H1 (cell line): ENCODE measurements at regions not wholly inside any gene's neighbourhood (a gene's known extent, or its start where the extent isn't known, plus 50 kb on each side); places are given as distances from the start of the nearest gene placed in this dataset.

Experiments
- CTCF ChIA-PET: fragments of 300-600 bp; sonication (Branson Sonifier 250); formaldehyde crosslinking; loops from one replicate; lab custom pipeline; 2021; ENCODE audit not compliant: partially characterized antibody; lab: Charles Lee
- POLR2A ChIA-PET: fragments of 300-600 bp; sonication (Branson Sonifier 250); formaldehyde crosslinking; loops from one replicate; lab custom pipeline; 2021; ENCODE audit warnings: inconsistent platforms; ENCODE audit not compliant: partially characterized antibody; lab: Charles Lee
- DNase-seq, 2 experiments: peaks; one replicate each; pipeline versions ENCODE4 v3.0.0 to v3.0.0-alpha.2; 2010 to 2022; ENCODE audit warnings: low spot score in 2 of 2, low read depth in 1 of 2, mixed read lengths in 1 of 2
- FAIRE-seq: peaks from 2 replicates; lab custom pipeline; 2011; peaks lifted over from hg19 to GRCh38; lab: Jason Lieb, UNC
- H2AFZ ChIP-seq: 2 replicates; pipeline ENCODE4 v1.8.1; 2012; ENCODE audit warnings: low read length, inconsistent platforms
- H2AK5ac ChIP-seq: 2 replicates; pipeline ENCODE4 v1.6.1; 2013; ENCODE audit warnings: low read depth, low read length
- H2BK120ac ChIP-seq: replicated peaks from 2 replicates; pipeline ENCODE3; 2013; ENCODE audit warnings: low read depth, low read length, inconsistent platforms
- H2BK12ac ChIP-seq: 2 replicates; pipeline ENCODE4 v1.6.1; 2013; ENCODE audit warnings: low read depth, low read length
- H2BK15ac ChIP-seq: 2 replicates; pipeline ENCODE4 v1.6.1; 2013; ENCODE audit warnings: low read length
- H2BK20ac ChIP-seq: 2 replicates; pipeline ENCODE4 v1.6.1; 2013; ENCODE audit warnings: low read length
- H2BK5ac ChIP-seq: 2 replicates; pipeline ENCODE4 v1.6.1; 2013; ENCODE audit warnings: low read depth, low read length
- H3K14ac ChIP-seq: 2 replicates; pipeline ENCODE4 v1.6.1; 2013; ENCODE audit warnings: inconsistent platforms; ENCODE audit not compliant: insufficient read length
- H3K18ac ChIP-seq: 2 replicates; pipeline ENCODE4 v1.6.1; 2013; ENCODE audit warnings: low read length; ENCODE audit errors: extremely low read depth
- H3K23ac ChIP-seq: 2 replicates; pipeline ENCODE4 v1.6.1; 2013; ENCODE audit warnings: inconsistent platforms; ENCODE audit not compliant: insufficient read length
- H3K23me2 ChIP-seq: 2 replicates; pipeline ENCODE4 v1.6.1; 2013; ENCODE audit warnings: low read depth, low read length
- H3K27ac ChIP-seq: 2 replicates; pipeline ENCODE4 v1.6.1; 2011; ENCODE audit warnings: low read depth, low read length, inconsistent platforms
- H3K27me3 ChIP-seq, 4 experiments: replicated peaks in 1 of 4; 1 replicate in 1 of 4; 2 replicates in 3 of 4; pipeline versions ENCODE4 v1.6.1 to v1.8.1; 2011 to 2013; ENCODE audit warnings: low read length in 3 of 4, mild to moderate bottlenecking in 3 of 4, inconsistent platforms in 2 of 4, mixed read lengths in 2 of 4, moderate library complexity in 1 of 4; ENCODE audit not compliant: control insufficient read depth in 3 of 4, insufficient read depth in 3 of 4; ENCODE audit errors: extremely low read depth in 1 of 4
- H3K36me3 ChIP-seq, 4 experiments: 2 replicates each; pipeline versions ENCODE4 v1.6.1 to v1.8.1; 2011 to 2013; ENCODE audit warnings: mild to moderate bottlenecking in 4 of 4, low read length in 3 of 4, moderate library complexity in 2 of 4, control low read depth in 1 of 4, inconsistent platforms in 1 of 4; ENCODE audit not compliant: insufficient read depth in 4 of 4, control insufficient read depth in 2 of 4
- H3K4ac ChIP-seq: replicated peaks from 2 replicates; pipeline ENCODE3; 2013; ENCODE audit warnings: low read length, low read depth, mixed read lengths, inconsistent platforms; ENCODE audit not compliant: insufficient read length
- H3K4me1 ChIP-seq, 4 experiments: replicated peaks in 1 of 4; 1 replicate in 1 of 4; 2 replicates in 3 of 4; pipeline versions ENCODE4 v1.6.1 to v1.8.1; 2011 to 2013; ENCODE audit warnings: low read length in 3 of 4, inconsistent platforms in 2 of 4, mixed read lengths in 1 of 4; ENCODE audit not compliant: insufficient read depth in 4 of 4, control insufficient read depth in 3 of 4
- H3K4me2 ChIP-seq, 2 experiments: 2 replicates each; pipeline versions ENCODE4 v1.6.1 to v1.8.1; 2011 to 2013; ENCODE audit warnings: low read depth in 2 of 2, low read length in 2 of 2, control low read depth in 1 of 2, inconsistent platforms in 1 of 2, mild to moderate bottlenecking in 1 of 2; ENCODE audit not compliant: insufficient read depth in 1 of 2
- H3K4me3 ChIP-seq, 4 experiments: fragments of 200-600, 300-600 bp in 1 of 4; sonication (generic), shearing (Covaris generic), sonication (Bioruptor Twin) in 1 of 4; 2 replicates each; pipeline versions ENCODE4 v1.5.1 to v1.8.1; 2011 to 2016; ENCODE audit warnings: low read length in 4 of 4, low read depth in 3 of 4, control low read depth in 2 of 4, inconsistent platforms in 2 of 4, mild to moderate bottlenecking in 2 of 4, mixed read lengths in 1 of 4, moderate library complexity in 1 of 4; ENCODE audit not compliant: insufficient read depth in 2 of 4; ENCODE audit errors: extremely low read depth in 1 of 4
- H3K56ac ChIP-seq: replicated peaks from 2 replicates; pipeline ENCODE3; 2013; ENCODE audit warnings: low read depth, mild to moderate bottlenecking, mixed read lengths, low read length, inconsistent platforms; ENCODE audit not compliant: insufficient read length
- H3K79me1 ChIP-seq: 2 replicates; pipeline ENCODE4 v1.6.1; 2013; ENCODE audit warnings: low read depth, low read length, control low read depth
- H3K79me2 ChIP-seq, 2 experiments: 2 replicates each; pipeline versions ENCODE4 v1.6.1 to v1.8.1; 2012 to 2013; ENCODE audit warnings: low read length in 2 of 2, mild to moderate bottlenecking in 2 of 2, inconsistent platforms in 1 of 2; ENCODE audit not compliant: insufficient read depth in 2 of 2, control insufficient read depth in 1 of 2
- H3K9ac ChIP-seq, 4 experiments: replicated peaks in 1 of 4; 1 replicate in 1 of 4; 2 replicates in 3 of 4; pipeline versions ENCODE4 v1.6.1 to v1.8.1; 2011 to 2013; ENCODE audit warnings: low read depth in 3 of 4, low read length in 3 of 4, control low read depth in 2 of 4, mild to moderate bottlenecking in 2 of 4, moderate library complexity in 2 of 4, inconsistent platforms in 1 of 4; ENCODE audit errors: extremely low read depth in 1 of 4
- H3K9me3 ChIP-seq, 2 experiments: 2 replicates each; pipeline versions ENCODE4 v1.6.1 to v1.8.1; 2012 to 2013; ENCODE audit warnings: mild to moderate bottlenecking in 2 of 2, moderate library complexity in 2 of 2, control low read depth in 1 of 2, inconsistent platforms in 1 of 2, low read depth in 1 of 2, low read length in 1 of 2, mixed read lengths in 1 of 2; ENCODE audit not compliant: insufficient read depth in 2 of 2
- H4K20me1 ChIP-seq, 2 experiments: replicated peaks in 1 of 2; 2 replicates each; pipeline versions ENCODE3 to v1.8.1; 2011 to 2013; ENCODE audit warnings: inconsistent platforms in 2 of 2, low read length in 2 of 2, mild to moderate bottlenecking in 1 of 2; ENCODE audit not compliant: insufficient read depth in 2 of 2, control insufficient read depth in 1 of 2
- H4K5ac ChIP-seq: 2 replicates; pipeline ENCODE4 v1.6.1; 2013; ENCODE audit warnings: low read length, low read depth, mixed read lengths, inconsistent platforms; ENCODE audit not compliant: insufficient read length
- H4K8ac ChIP-seq: 2 replicates; pipeline ENCODE4 v1.8.0; 2013; ENCODE audit warnings: mild to moderate bottlenecking, moderate library complexity, low read length, inconsistent platforms; ENCODE audit not compliant: insufficient read depth; ENCODE audit errors: extremely low read depth
- H4K91ac ChIP-seq: replicated peaks from 2 replicates; pipeline ENCODE3; 2013; ENCODE audit warnings: low read length, mixed read lengths, inconsistent platforms; ENCODE audit not compliant: insufficient read length
- ASH2L ChIP-seq: fragments of 200-600, 300-600 bp; sonication (generic); IDR thresholded peaks from one replicate; pipeline ENCODE4 v1.7.1; 2017; ENCODE audit warnings: low read length
- EGR1 ChIP-seq: IDR thresholded peaks from 2 replicates; pipeline ENCODE4 v1.6.1; 2011; ENCODE audit warnings: low read depth, low read length, borderline replicate concordance
- JUN ChIP-seq: IDR thresholded peaks from 2 replicates; pipeline ENCODE4 v1.6.1; 2011; ENCODE audit warnings: low read depth, mild to moderate bottlenecking, improper control_type of control experiment, low read length
- JUND ChIP-seq: IDR thresholded peaks from 2 replicates; pipeline ENCODE4 v1.6.1; 2011; ENCODE audit warnings: mild to moderate bottlenecking, improper control_type of control experiment, low read length
- NRF1 ChIP-seq: IDR thresholded peaks from 2 replicates; pipeline ENCODE4 v1.6.1; 2011; ENCODE audit warnings: mild to moderate bottlenecking, low read depth, low read length, improper control_type of control experiment
- whole genome bisulfite sequencing, 2 experiments: shearing (Covaris generic) in 1 of 2; methylation state at CpG; one replicate each; pipeline versions ENCODE4 v1.1.6 to v1.1.7; 2013 to 2015; ENCODE audit warnings: low lambda C conversion rate in 2 of 2, mixed read lengths in 2 of 2, inconsistent platforms in 1 of 2, low coverage in 1 of 2, missing lambda C conversion rate in 1 of 2; ENCODE audit not compliant: insufficient replicate concordance in 2 of 2, insufficient coverage in 1 of 2, insufficient read length in 1 of 2; ENCODE audit errors: extremely low coverage in 1 of 2, missing lambda C conversion rate in 1 of 2; 5-methylcytosine and 5-hydroxymethylcytosine counted together

DNA sequence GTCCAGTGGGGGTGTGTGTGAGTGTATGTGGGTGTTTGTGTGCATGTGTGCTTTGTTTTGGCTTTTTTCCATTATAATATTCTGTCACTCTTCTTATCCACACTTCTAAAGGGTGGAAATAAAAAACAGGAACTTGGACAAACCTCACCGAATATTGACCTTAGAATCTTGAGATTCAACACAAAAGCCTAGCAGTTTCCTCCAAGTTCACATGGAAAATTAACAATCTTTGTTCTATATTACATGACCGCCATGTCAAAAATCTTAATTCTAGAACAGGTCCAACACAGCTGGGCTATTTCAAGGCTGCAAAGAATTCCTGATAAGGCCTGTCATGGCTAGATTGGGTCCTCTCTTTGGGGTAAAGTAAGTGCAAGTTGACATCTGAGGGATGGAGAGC lies 169.3 kb upstream of the OSR1 start:
- no peak overlapping the region for H4K5ac ChIP-seq
- no peaks in the 10 kb centered on the region for H3K9me3 ChIP-seq
- no peak overlapping the region for H3K23ac ChIP-seq
- no peaks in the 10 kb centered on the region for H3K4me1 ChIP-seq
- H3K4ac ChIP-seq, result no peak overlapping the region
- no peak overlapping the region for H2BK120ac ChIP-seq
- no peak overlapping the region for H2BK12ac ChIP-seq
- no peaks in the 10 kb centered on the region for H3K36me3 ChIP-seq
- H3K79me1 ChIP-seq, result no peaks in the 10 kb centered on the region
- FAIRE-seq (no peak), DNase-seq (no peak)
- H3K4me3 ChIP-seq, result no peak overlapping the region
- H3K56ac ChIP-seq, result no peak overlapping the region
- no peaks in the 10 kb centered on the region for H4K20me1 ChIP-seq
- no peak overlapping the region for H2AK5ac ChIP-seq
- no peak overlapping the region for H2BK20ac ChIP-seq
- no peak overlapping the region for H2BK5ac ChIP-seq
- H3K79me2 ChIP-seq, result no peaks in the 10 kb centered on the region
- H3K18ac ChIP-seq, result no peak overlapping the region
- H3K27ac ChIP-seq, result no peak overlapping the region
- H2AFZ ChIP-seq, result no peak overlapping the region
- no peaks in the 10 kb centered on the region for H3K23me2 ChIP-seq
- no peak overlapping the region for H3K4me2 ChIP-seq
- H4K8ac ChIP-seq, result no peak overlapping the region
- CTCF ChIA-PET, result no interaction called here
- H2BK15ac ChIP-seq, result no peak overlapping the region
- H3K9ac ChIP-seq, result no peak overlapping the region
- H3K14ac ChIP-seq, result no peak overlapping the region
- POLR2A ChIA-PET, result no interaction called here
- no peaks in the 10 kb centered on the region for H3K27me3 ChIP-seq
- 95% methylated on average over 2 of the region's 2 CpGs; no CpG with 5 or more reads in 1 of the 2 experiments for WGBS, 2 experiments
- no peak overlapping the region for H4K91ac ChIP-seq
- TF ChIP-seq ASH2L (no peak), JUN (no peak), NRF1 (no peak), JUND (no peak), EGR1 (no peak)
